GF-D8 (cell line): ENCODE measurements at regions not wholly inside any gene's neighbourhood (a gene's known extent, or its start where the extent isn't known, plus 50 kb on each side); places are given as distances from the start of the nearest gene placed in this dataset.
A peak's percentile ranks its signal among the peaks of the same experiment; 100 is the strongest.

Experiments used
- DNase-seq: peaks from one replicate; lab custom pipeline; 2025; lab: John Stamatoyannopoulos, UW

GRCh38 chr10:110436554-110437350 is 61.0 kb upstream of the DUSP5 start:
- no peak for DNase-seq

DNA sequence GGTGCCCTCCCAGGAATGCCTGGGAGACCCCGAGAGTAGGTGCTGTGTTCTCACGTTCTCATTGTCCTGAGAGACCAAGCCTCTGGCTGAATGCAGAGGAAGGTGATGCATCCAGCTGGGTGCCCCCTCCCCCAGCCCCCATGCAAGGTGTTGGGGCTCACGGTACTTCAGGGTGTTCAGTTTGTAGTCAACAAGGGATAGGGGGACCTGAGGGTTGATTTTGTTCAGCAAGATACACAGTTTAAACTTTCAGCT is 60.4 kb upstream of the DUSP5 start:
- no peak for DNase-seq

- no peak for DNase-seq
Measured at GRCh38 chr10:110437761-110438341, 59.9 kb upstream of the DUSP5 start.

DNA sequence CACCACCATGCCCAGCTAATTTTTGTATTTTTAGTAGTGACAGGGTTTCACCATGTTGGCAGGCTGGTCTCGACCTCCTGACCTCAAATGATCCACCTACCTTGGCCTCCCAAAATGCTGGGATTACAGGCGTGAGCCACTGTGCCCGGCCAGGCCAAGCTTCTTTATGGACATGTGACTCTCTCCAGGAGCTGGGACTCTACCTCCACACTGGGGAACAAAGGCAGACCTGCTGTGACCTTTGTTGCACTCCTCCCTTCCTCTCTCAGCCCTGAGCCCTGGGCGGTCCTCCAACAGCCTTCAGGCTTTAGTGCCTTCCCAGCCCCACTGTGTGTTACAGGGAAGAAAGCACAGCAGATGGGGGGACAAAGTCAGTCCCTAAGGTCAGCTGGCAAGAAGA is 55.0 kb upstream of the DUSP5 start:
- no peak for DNase-seq

- no peak for DNase-seq
Measured at GRCh38 chr10:110443239-110444003, 54.3 kb upstream of the DUSP5 start.

DNA sequence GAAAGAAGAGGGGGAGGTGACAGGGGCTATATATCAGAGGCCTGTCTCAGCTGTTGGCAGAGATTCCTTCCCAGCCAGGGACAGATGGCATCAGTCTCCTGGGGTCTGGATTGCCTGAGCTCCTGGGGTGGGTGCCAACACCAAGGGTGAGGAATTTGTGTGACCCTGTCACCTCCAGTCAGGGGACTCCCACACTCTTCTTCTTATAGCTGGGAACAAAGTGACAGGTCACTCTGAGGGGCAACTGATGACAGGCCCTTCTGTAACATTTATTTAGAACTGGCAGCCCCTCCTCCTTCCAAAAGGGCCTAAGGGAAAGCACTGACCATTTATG is 53.7 kb upstream of the DUSP5 start:
- DNase-seq = no peak

DNA sequence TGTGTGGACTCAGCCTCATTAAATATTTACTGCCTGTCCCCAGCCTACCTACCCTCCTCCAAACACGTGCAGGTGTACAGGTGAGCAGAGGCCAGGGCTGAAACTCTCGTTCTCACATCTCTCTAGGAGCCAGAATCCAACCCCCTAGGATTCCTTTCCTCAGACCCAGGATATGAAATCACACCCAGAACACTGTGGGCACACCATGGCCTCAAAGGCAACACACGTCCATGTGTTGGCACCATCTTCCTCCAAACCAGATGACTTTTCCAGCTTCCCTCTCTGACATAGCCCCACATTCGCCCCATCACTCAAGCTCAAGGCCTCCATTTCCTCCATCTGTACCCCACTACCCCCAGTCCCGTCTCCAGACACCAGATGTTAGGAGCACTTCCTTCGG is 51.8 kb upstream of the DUSP5 start:
- no peak for DNase-seq

DNA sequence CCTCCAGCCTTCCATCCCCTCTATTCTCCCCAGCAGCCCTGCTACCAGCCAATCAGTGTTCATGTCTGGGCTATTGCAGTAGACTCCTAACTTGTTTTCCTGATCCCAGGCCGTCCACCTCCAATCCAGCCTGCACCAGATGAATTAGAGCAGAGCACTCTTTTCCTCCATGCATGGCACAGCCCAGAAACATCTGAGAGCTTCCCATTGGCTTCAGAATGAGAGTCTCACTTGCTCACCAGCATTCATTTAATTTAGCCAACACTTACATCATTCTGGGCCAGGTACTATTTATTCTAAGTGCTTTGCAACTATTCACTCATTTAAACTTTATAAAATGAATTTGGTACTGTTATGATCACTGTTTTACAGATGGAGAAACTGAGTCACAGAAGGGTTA is 51.4 kb upstream of the DUSP5 start:
- no peak for DNase-seq

DNA sequence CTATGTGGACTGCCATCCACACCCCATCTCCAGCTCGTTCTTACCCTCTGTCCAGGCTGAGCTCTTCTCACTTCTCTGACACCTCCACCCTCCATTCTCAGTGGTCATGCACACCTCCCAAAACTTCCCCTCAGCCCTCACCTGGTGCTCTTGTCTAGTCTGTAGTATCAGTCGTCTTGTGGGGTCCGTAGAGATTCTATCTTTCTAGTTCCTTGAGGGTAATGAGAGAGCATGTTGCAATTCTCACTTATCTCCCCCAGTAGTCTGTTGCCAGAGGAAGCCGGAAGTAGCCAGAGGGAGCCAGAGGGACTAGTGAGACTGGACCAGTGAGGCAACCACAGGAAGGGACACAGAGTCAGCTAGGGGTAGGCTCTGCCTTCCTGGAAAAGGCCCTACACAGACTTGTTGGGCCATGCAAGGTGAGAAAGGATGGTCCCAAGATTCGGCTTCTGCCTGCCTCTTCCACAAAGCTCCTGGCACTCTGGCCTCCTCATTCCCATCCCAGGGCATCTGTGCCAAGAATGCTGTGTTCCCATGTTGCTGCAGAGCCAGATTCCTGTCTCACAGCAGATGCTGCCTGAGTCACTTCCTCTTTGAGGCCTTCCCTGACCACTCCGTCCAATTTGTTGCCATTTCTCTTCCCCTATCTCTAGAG is 50.6 kb upstream of the DUSP5 start:
- DNase-seq = peak; percentile 14

DNA sequence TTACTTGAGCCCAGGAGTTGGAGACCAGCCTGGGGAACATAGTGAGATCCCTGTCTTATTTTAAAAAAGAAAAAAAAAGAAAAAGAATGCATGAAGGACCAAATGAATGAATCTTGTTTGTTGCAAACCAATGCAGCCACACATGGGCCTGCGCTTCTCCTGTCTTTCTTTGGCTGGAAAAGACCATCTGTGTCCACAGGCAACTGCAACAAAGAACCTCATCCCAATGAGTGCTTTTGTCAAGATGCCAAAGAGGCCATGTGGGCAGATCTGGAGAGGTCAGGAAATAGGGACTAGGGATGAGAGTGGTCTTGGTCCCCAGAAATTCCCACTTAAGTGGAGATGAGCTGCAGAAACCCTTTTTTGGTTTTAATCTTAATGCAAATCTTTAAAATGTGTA is 49.8 kb upstream of the DUSP5 start:
- DNase-seq = no peak
